CD8-positive, alpha-beta memory T cell (primary cell): ENCODE measurements at regions not wholly inside any gene's neighbourhood (a gene's known extent, or its start where the extent isn't known, plus 50 kb on each side); places are given as distances from the start of the nearest gene placed in this dataset.

ENCODE experiments used
- CTCF ChIA-PET: fragments of 350-600 bp; sonication (Branson Sonifier 250); formaldehyde crosslinking; loops from one replicate; lab custom pipeline; 2021; ENCODE audit warnings: antibody characterized with exemption; lab: Charles Lee
- POLR2A ChIA-PET: fragments of 350-600 bp; sonication (Branson Sonifier 250); formaldehyde crosslinking; loops from one replicate; lab custom pipeline; 2021; ENCODE audit warnings: antibody characterized with exemption; lab: Charles Lee
- DNase-seq, 5 donors: peaks; one replicate each; pipeline versions ENCODE4 v3.0.0 to v3.0.0-alpha.2; 2020 to 2022; ENCODE audit warnings: mixed read lengths in 1 of 5
- H3K27ac ChIP-seq: one replicate; pipeline ENCODE4 v1.7.0; 2013; ENCODE audit warnings: low read depth, mild to moderate bottlenecking, low read length, moderate library complexity
- H3K27me3 ChIP-seq: 2 replicates; pipeline ENCODE4 v1.7.0; 2013; ENCODE audit warnings: low read length, mild to moderate bottlenecking; ENCODE audit not compliant: insufficient read depth, poor library complexity, severe bottlenecking
- H3K36me3 ChIP-seq: 2 replicates; pipeline ENCODE4 v1.7.0; 2013; ENCODE audit warnings: mild to moderate bottlenecking, low read length, moderate library complexity; ENCODE audit not compliant: insufficient read depth
- H3K4me1 ChIP-seq: 2 replicates; pipeline ENCODE4 v1.7.0; 2013; ENCODE audit warnings: mild to moderate bottlenecking, low read length, moderate library complexity; ENCODE audit not compliant: insufficient read depth
- H3K4me3 ChIP-seq: 2 replicates; pipeline ENCODE4 v1.7.0; 2013; ENCODE audit warnings: mild to moderate bottlenecking, low read length
- H3K9me3 ChIP-seq: 2 replicates; pipeline ENCODE4 v1.7.0; 2013; ENCODE audit warnings: mild to moderate bottlenecking, low read length
- H3K27ac Mint-ChIP-seq, 8 donors: one replicate each; pipeline ENCODE4 v1.8.0; 2020 to 2021; ENCODE audit warnings: mixed read lengths in 8 of 8, mild to moderate bottlenecking in 6 of 8, inconsistent platforms in 3 of 8, moderate library complexity in 3 of 8
- H3K27me3 Mint-ChIP-seq, 2 donors: one replicate each; pipeline ENCODE4 v1.8.0; 2020 to 2021; ENCODE audit warnings: mixed read lengths in 2 of 2, mild to moderate bottlenecking in 1 of 2, moderate library complexity in 1 of 2
- H3K36me3 Mint-ChIP-seq, 3 donors: one replicate each; pipeline ENCODE4 v1.8.0; 2020 to 2021; ENCODE audit warnings: mixed read lengths in 3 of 3, inconsistent platforms in 1 of 3, mild to moderate bottlenecking in 1 of 3
- H3K4me1 Mint-ChIP-seq, 3 donors: one replicate each; pipeline ENCODE4 v1.8.0; 2020 to 2021; ENCODE audit warnings: mixed read lengths in 3 of 3, inconsistent platforms in 1 of 3, mild to moderate bottlenecking in 1 of 3
- H3K4me3 Mint-ChIP-seq, 7 donors: one replicate each; pipeline ENCODE4 v1.8.0; 2020 to 2021; ENCODE audit warnings: mixed read lengths in 7 of 7, mild to moderate bottlenecking in 6 of 7, moderate library complexity in 4 of 7, inconsistent platforms in 2 of 7
- H3K9me3 Mint-ChIP-seq, 5 donors: one replicate each; pipeline ENCODE4 v1.8.0; 2020 to 2022; ENCODE audit warnings: mixed read lengths in 5 of 5, mild to moderate bottlenecking in 3 of 5, moderate library complexity in 2 of 5, inconsistent platforms in 1 of 5

GRCh38 chr5:126686451-126687126 lies 85.8 kb downstream of the PHAX start:
- H3K27ac ChIP-seq: no peak overlapping the region
- ChIA-PET POLR2A (no interaction called here), CTCF (no interaction called here)
- no peaks in the 10 kb centered on the region for H3K27me3 ChIP-seq
- H3K9me3 Mint-ChIP-seq: no peaks in the 10 kb centered on the region
- peaks cover 0 to 19% of the 10 kb centered on the region in 2 donors for H3K27me3 Mint-ChIP-seq
- H3K4me3 Mint-ChIP-seq: no peak overlapping the region
- H3K36me3 Mint-ChIP-seq: no peaks in the 10 kb centered on the region
- H3K27ac Mint-ChIP-seq: peak overlapping the region in 1 of 8 donors; percentile 4
- H3K4me1 Mint-ChIP-seq: peaks cover 0 to 7% (median 0%) of the 10 kb centered on the region in 3 donors
- no peaks in the 10 kb centered on the region for H3K36me3 ChIP-seq
- no peak overlapping the region for H3K4me3 ChIP-seq
- DNase-seq: no peak
- H3K4me1 ChIP-seq: no peaks in the 10 kb centered on the region
- H3K9me3 ChIP-seq: no peaks in the 10 kb centered on the region

DNA sequence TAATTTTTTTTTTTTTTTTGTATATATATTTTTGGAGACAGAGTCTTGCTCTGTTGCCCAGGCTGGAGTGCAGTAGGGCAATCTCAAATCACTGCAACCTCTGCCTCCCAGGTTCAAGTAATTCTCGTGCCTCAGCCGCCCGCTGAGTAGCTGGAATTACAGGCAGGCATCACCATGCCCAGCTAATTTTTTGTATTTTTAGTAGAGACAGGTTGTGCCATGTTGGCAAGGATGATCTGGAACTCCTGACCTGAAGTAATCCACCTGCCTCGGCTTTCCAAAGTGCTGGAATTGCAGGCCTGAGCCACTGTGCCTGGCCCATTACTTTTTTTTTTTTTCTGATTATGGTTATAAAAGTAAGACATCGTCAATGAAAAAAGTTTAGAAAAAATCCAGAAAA lies 84.0 kb upstream of the LMNB1 start:
- H3K27ac ChIP-seq: no peak overlapping the region
- Mint-ChIP-seq H3K27ac (no peak overlapping the region), H3K4me1 (no peaks in the 10 kb centered on the region), H3K36me3 (no peaks in the 10 kb centered on the region), H3K4me3 (no peak overlapping the region), H3K27me3 (no peaks in the 10 kb centered on the region), H3K9me3 (no peaks in the 10 kb centered on the region)
- H3K9me3 ChIP-seq: no peaks in the 10 kb centered on the region
- H3K4me1 ChIP-seq: no peaks in the 10 kb centered on the region
- H3K36me3 ChIP-seq: no peaks in the 10 kb centered on the region
- CTCF ChIA-PET: no interaction called here
- POLR2A ChIA-PET: no interaction called here
- no peak overlapping the region for H3K4me3 ChIP-seq
- DNase-seq: no peak
- no peaks in the 10 kb centered on the region for H3K27me3 ChIP-seq

- H3K9me3 Mint-ChIP-seq: no peaks in the 10 kb centered on the region
- H3K27me3 Mint-ChIP-seq: no peaks in the 10 kb centered on the region
- H3K36me3 Mint-ChIP-seq: no peaks in the 10 kb centered on the region
- ChIA-PET POLR2A (no interaction called here), CTCF (no interaction called here)
- Histone ChIP-seq H3K9me3 (no peaks in the 10 kb centered on the region), H3K4me1 (no peaks in the 10 kb centered on the region), H3K4me3 (no peak overlapping the region), H3K36me3 (no peaks in the 10 kb centered on the region), H3K27ac (no peak overlapping the region), H3K27me3 (no peaks in the 10 kb centered on the region)
- H3K27ac Mint-ChIP-seq: no peak overlapping the region
- no peaks in the 10 kb centered on the region for H3K4me1 Mint-ChIP-seq
- no peak overlapping the region for H3K4me3 Mint-ChIP-seq
- DNase-seq: no peak
Observed at GRCh38 chr5:126693806-126694205, 83.1 kb upstream of the LMNB1 start.

DNA sequence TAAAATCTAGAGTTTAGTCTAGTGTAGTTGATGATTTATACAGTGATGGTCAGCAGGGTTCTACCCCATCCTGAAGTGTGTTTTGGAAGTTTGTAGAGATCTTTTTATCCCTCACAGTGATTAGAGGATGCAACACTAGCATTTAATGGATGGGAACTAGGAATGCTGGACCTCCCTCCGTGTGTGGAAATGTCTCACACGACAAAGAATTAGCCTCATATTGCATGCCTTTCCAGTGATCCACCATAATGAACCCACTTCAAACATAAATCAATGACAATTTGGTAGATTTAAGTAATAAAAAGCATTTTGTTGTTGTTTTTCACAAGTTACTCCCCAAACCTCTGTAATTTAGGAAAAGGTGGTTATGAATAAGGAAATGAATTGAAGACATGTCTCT lies 82.5 kb upstream of the LMNB1 start:
- no peak overlapping the region for H3K27ac Mint-ChIP-seq
- CTCF ChIA-PET: no interaction called here

DNA sequence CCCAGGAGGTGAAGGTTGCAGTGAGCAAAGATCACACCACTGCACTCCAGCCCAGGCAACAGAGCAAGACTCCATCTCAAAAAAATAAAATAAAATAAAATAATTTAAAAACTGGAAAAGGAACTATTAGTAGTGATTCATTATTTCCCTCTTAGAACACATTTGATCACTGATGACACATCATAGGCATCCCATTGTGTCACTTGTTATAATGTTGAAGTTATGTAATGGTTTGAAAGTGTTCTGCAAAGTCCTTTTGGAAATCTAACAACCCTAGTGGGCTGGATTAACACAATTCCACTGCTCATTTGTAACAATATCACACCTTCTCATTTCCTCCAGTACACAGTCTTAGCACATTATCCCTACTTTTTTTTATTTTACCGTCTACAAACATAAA lies 81.8 kb upstream of the LMNB1 start:
- ChIA-PET CTCF (no interaction called here), POLR2A (no interaction called here)
- H3K27me3 ChIP-seq: no peaks in the 10 kb centered on the region
- Mint-ChIP-seq H3K4me1 (peaks cover 0 to 7% (median 2%) of the 10 kb centered on the region in 3 donors), H3K27ac (no peak overlapping the region), H3K9me3 (no peaks in the 10 kb centered on the region), H3K27me3 (no peaks in the 10 kb centered on the region), H3K36me3 (no peaks in the 10 kb centered on the region), H3K4me3 (no peak overlapping the region)
- H3K4me1 ChIP-seq: no peaks in the 10 kb centered on the region
- no peak overlapping the region for H3K4me3 ChIP-seq
- no peak for DNase-seq
- no peak overlapping the region for H3K27ac ChIP-seq
- H3K9me3 ChIP-seq: no peaks in the 10 kb centered on the region
- H3K36me3 ChIP-seq: no peaks in the 10 kb centered on the region

More for the DNA sequence above, 82.5 kb upstream of the LMNB1 start:
- Mint-ChIP-seq H3K27me3 (no peaks in the 10 kb centered on the region), H3K4me3 (no peak overlapping the region), H3K9me3 (no peaks in the 10 kb centered on the region), H3K4me1 (no peaks in the 10 kb centered on the region), H3K36me3 (no peaks in the 10 kb centered on the region)
- Histone ChIP-seq H3K36me3 (no peaks in the 10 kb centered on the region), H3K4me1 (no peaks in the 10 kb centered on the region), H3K27ac (no peak overlapping the region), H3K4me3 (no peak overlapping the region), H3K27me3 (no peaks in the 10 kb centered on the region), H3K9me3 (no peaks in the 10 kb centered on the region)
- POLR2A ChIA-PET: no interaction called here
- DNase-seq: no peak

DNA sequence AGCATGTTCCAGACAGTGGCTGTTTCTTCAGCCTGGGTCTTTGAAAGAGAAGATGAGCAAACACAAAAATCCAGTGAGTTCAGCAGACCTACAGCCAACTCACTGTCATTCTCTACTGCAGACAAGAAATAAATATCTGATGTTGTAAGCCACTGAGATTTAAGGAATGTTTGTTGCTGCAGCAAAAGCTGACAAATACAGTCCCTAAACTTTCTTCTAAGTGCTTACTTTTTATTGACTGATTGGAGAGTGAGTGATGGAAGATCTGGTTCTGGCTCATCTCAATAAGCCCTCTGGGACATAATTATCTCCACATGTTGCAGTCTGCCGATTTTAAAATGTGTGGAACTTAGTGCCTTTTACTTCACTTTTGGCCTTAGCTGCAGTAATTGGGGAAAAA lies 69.9 kb upstream of the LMNB1 start:
- Histone ChIP-seq H3K4me3 (no peak overlapping the region), H3K36me3 (no peaks in the 10 kb centered on the region), H3K9me3 (no peaks in the 10 kb centered on the region), H3K27me3 (no peaks in the 10 kb centered on the region), H3K4me1 (no peaks in the 10 kb centered on the region), H3K27ac (no peak overlapping the region)
- H3K36me3 Mint-ChIP-seq: no peaks in the 10 kb centered on the region
- DNase-seq: no peak
- no peak overlapping the region for H3K27ac Mint-ChIP-seq
- ChIA-PET POLR2A (no interaction called here), CTCF (no interaction called here)
- no peaks in the 10 kb centered on the region for H3K27me3 Mint-ChIP-seq
- no peak overlapping the region for H3K4me3 Mint-ChIP-seq
- H3K4me1 Mint-ChIP-seq: no peaks in the 10 kb centered on the region
- H3K9me3 Mint-ChIP-seq: peaks cover 0 to 5% (median 0%) of the 10 kb centered on the region in 5 donors

DNA sequence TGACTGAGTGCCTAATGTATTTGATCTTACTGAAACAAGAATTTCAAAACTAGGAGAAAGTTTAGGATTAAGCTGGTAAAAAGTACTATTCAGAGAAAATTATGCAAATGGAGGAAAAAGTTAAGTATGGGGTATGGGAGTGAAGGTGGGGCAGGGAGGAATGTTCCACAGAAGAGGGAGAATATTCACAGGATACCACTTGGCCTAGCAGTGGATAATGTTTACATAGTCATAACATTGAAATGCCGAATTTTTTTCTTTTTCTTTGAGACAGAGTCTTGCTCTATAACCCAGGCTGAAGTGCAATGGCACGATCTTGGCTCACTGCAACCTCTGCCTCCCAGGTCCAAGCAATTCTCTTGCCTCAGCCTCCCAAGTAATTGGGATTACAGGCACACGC lies 61.2 kb upstream of the LMNB1 start:
- H3K27me3 Mint-ChIP-seq: peaks cover 4 to 10% of the 10 kb centered on the region in 2 donors
- peaks cover 4 to 9% (median 6%) of the 10 kb centered on the region in 3 donors for H3K4me1 Mint-ChIP-seq
- CTCF ChIA-PET: no interaction called here
- no peaks in the 10 kb centered on the region for H3K9me3 Mint-ChIP-seq
- Histone ChIP-seq H3K9me3 (no peaks in the 10 kb centered on the region), H3K27me3 (no peaks in the 10 kb centered on the region), H3K4me1 (no peaks in the 10 kb centered on the region), H3K36me3 (no peaks in the 10 kb centered on the region), H3K27ac (no peak overlapping the region), H3K4me3 (no peak overlapping the region)
- no peaks in the 10 kb centered on the region for H3K36me3 Mint-ChIP-seq
- DNase-seq: no peak
- POLR2A ChIA-PET: no interaction called here
- no peak overlapping the region for H3K4me3 Mint-ChIP-seq
- no peak overlapping the region for H3K27ac Mint-ChIP-seq

DNA sequence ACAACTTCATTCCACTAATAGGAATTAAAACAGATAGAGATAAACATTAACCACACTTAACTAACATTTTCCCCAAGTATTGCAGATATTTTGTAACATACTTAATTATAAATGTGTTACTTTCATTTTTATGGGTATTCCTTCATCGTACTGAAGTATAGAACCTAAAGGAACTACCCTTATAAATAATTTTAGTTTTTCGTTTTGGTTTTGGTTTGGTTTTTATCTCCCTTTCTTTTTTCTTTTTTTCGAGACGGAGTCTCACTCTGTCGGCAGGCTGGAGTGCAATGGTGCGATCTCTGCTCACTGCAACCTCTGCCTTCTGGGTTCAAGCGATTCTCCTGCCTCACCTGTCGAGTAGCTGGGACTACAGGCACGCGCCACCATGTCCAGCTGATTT lies 60.1 kb upstream of the LMNB1 start:
- no peaks in the 10 kb centered on the region for H3K36me3 ChIP-seq
- no peak for DNase-seq
- no peak overlapping the region for H3K27ac ChIP-seq
- H3K9me3 ChIP-seq: no peaks in the 10 kb centered on the region
- no peaks in the 10 kb centered on the region for H3K4me1 ChIP-seq
- Mint-ChIP-seq H3K4me1 (peaks cover 4 to 9% (median 6%) of the 10 kb centered on the region in 3 donors), H3K27ac (peak overlapping the region in 2 of 8 donors; percentile 53 to 76), H3K27me3 (peaks cover 4 to 10% of the 10 kb centered on the region in 2 donors), H3K4me3 (peak overlapping the region in 6 of 7 donors; percentile 43 to 77 (median 56)), H3K9me3 (no peaks in the 10 kb centered on the region), H3K36me3 (no peaks in the 10 kb centered on the region)
- ChIA-PET POLR2A (no interaction called here), CTCF (no interaction called here)
- H3K4me3 ChIP-seq: no peak overlapping the region
- H3K27me3 ChIP-seq: no peaks in the 10 kb centered on the region
